Stimulated activated naive B cell treated with anti-CD40 and anti-IgM and Interleukin-4, amounts not matched to agents 10 μg/mL and 1 μg/mL and 100 μg/mL, for 72 hours (primary cell): ENCODE measurements at regions not wholly inside any gene's neighbourhood (a gene's known extent, or its start where the extent isn't known, plus 50 kb on each side); places are given as distances from the start of the nearest gene placed in this dataset.
"Not testable (repeated sequence)": the region's sequence is repeated elsewhere in the genome, so short reads cannot be mapped to it uniquely, and the experiment has no call there.

ENCODE experiments used
- ATAC-seq, 2 donors: fragments of 150-1000 bp; cut with Tn5 transposase; replicated peaks; 2 replicates each; pipeline ENCODE4 v1.10.0; 2021; ENCODE audit warnings: moderate library complexity in 1 of 2
- DNase-seq: peaks from one replicate; pipeline ENCODE4 v3.0.0; 2021
- H3K27ac Mint-ChIP-seq: one replicate; pipeline ENCODE4 v1.8.0; 2022; ENCODE audit warnings: mild to moderate bottlenecking, mixed read lengths
- H3K27me3 Mint-ChIP-seq, 2 donors: one replicate each; pipeline ENCODE4 v1.8.0; 2022; ENCODE audit warnings: mixed read lengths in 2 of 2
- H3K36me3 Mint-ChIP-seq, 2 donors: one replicate each; pipeline ENCODE4 v1.8.0; 2022; ENCODE audit warnings: mixed read lengths in 2 of 2, mild to moderate bottlenecking in 1 of 2
- H3K4me1 Mint-ChIP-seq, 2 donors: one replicate each; pipeline ENCODE4 v1.8.0; 2022; ENCODE audit warnings: mixed read lengths in 2 of 2, mild to moderate bottlenecking in 1 of 2
- H3K4me3 Mint-ChIP-seq, 2 donors: one replicate each; pipeline ENCODE4 v1.8.0; 2022; ENCODE audit warnings: mild to moderate bottlenecking in 2 of 2, mixed read lengths in 2 of 2, moderate library complexity in 1 of 2
- H3K9me3 Mint-ChIP-seq, 2 donors: one replicate each; pipeline ENCODE4 v1.8.0; 2022; ENCODE audit warnings: mixed read lengths in 2 of 2, mild to moderate bottlenecking in 1 of 2

DNA sequence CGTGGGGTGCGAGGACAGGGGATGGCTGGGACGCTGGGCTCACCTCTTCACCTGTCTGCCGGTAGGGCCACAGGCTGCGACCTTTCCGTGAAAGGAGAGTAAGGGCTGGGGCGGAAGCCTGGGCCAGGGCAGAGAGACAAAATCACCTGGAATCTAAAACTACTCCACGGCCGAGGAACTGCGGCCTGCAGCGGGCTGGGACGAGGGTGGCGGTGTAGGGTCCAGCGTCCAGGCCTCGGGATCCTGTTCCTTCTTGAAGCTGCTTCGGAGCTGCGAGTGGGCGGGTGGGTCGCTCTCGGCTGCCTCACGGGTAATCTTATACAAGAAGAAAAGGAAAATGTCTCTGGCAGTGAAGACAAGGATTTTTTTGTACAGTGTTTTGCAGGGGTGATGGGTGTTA lies 356.5 kb downstream of the ZNF33B start:
- not testable (repeated sequence) for H3K9me3 Mint-ChIP-seq, H3K4me3 Mint-ChIP-seq, H3K4me1 Mint-ChIP-seq, H3K27ac Mint-ChIP-seq, H3K27me3 Mint-ChIP-seq, ATAC-seq, DNase-seq, H3K36me3 Mint-ChIP-seq

DNA sequence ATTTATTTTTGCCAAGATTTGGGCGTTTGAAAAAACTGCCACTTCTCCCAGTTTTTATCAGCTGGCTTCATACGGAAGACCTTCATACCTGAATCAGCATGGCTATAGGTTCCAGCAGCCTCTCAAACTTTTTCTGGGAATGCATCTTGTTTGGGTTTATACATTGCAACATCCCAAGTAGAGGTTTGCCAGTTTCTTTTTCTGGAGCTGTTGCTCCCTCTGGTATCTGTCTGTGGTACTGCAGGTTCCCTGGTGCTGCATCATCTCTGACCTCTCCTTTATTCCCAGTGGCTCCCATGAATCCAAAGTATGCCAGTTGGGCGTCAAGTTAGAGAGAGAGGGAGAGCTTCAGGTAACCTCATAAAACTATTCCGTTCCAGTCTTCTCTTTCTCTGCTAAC lies 368.6 kb downstream of the ZNF33B start:
- not testable (repeated sequence) for DNase-seq, H3K4me1 Mint-ChIP-seq, H3K4me3 Mint-ChIP-seq, H3K36me3 Mint-ChIP-seq, ATAC-seq, H3K27me3 Mint-ChIP-seq, H3K27ac Mint-ChIP-seq
- H3K9me3 Mint-ChIP-seq: peaks cover 10% of the 10 kb centered on the region in 2 donors

- H3K9me3 Mint-ChIP-seq: peaks cover 3 to 17% of the 10 kb centered on the region in 2 donors
- not testable (repeated sequence) for H3K4me1 Mint-ChIP-seq, H3K27ac Mint-ChIP-seq, ATAC-seq, DNase-seq, H3K36me3 Mint-ChIP-seq, H3K4me3 Mint-ChIP-seq, H3K27me3 Mint-ChIP-seq
Measured at GRCh38 chr10:42263259-42263658, 375.1 kb downstream of the ZNF33B start.

- H3K4me1 Mint-ChIP-seq, DNase-seq, H3K36me3 Mint-ChIP-seq, H3K4me3 Mint-ChIP-seq, H3K27ac Mint-ChIP-seq, ATAC-seq: not testable (repeated sequence)
- H3K9me3 Mint-ChIP-seq: peaks cover 9 to 10% of the 10 kb centered on the region in 2 donors
- H3K27me3 Mint-ChIP-seq: peaks cover 16 to 38% of the 10 kb centered on the region in 2 donors
Measured at GRCh38 chr10:42243002-42243401, 395.4 kb downstream of the ZNF33B start.

DNA sequence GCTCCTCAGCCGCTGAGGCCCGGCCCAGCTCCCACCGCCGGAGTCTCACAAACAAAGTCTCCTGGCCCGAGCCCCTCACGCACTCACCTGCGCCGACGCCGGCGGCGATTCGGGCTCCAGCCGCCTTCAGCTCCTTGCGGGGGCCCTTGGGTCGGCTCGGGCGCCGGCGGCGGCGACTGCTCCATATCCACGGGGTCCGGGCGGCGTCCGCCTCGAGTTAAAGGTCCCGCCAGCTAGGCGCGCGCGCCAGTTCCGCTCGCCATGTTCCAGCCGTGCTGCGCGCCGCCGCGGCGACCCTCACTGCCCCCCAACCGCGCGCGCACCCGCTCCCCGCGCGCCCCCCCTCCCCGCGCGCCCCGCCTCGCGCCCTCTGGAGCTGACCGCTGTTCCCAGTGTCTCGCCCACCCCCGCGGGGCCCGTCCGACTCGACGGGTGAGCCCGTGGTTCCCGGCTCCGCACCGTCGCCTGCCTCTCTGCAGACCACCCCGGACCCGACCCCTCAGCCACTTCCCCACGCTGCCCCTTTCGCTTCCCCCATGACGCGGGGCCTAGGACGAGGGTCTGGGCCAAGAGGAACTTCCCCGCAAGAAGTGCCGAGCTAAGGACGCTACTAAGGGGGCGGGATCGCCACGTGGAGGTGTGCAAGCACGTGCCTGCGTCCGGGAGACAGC lies 396.1 kb downstream of the ZNF33B start:
- peaks cover 4 to 7% of the 10 kb centered on the region in 2 donors for H3K36me3 Mint-ChIP-seq
- H3K27ac Mint-ChIP-seq: no peak overlapping the region
- no peak overlapping the region for H3K4me3 Mint-ChIP-seq
- ATAC-seq (no peak), DNase-seq (no peak)
- peaks cover 0 to 2% of the 10 kb centered on the region in 2 donors for H3K4me1 Mint-ChIP-seq
- H3K27me3 Mint-ChIP-seq: peaks cover 16 to 37% of the 10 kb centered on the region in 2 donors
- H3K9me3 Mint-ChIP-seq: peaks cover 9 to 11% of the 10 kb centered on the region in 2 donors

DNA sequence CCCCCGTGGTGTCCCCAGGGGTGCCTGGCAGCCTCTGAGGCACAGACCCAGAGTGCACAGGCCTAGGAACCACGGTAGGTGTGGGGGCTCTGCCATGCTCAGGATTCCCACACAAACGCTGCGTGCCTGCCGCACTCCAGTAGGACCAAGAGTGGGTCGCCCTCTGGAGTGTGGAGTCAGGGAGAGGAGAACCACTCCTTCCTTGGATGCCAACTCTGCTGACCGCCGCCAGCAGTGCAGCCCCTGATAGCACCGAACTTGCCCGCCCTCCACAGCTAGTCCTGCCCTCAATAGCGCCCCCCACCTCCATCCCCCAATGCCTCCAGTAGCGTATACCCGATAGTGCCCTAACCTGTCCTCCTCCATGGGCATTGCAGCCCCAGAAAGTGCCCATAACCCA lies 402.0 kb downstream of the ZNF33B start:
- not testable (repeated sequence) for DNase-seq, H3K27ac Mint-ChIP-seq, H3K4me1 Mint-ChIP-seq, H3K27me3 Mint-ChIP-seq, H3K4me3 Mint-ChIP-seq, H3K9me3 Mint-ChIP-seq, ATAC-seq, H3K36me3 Mint-ChIP-seq

- not testable (repeated sequence) for H3K9me3 Mint-ChIP-seq, DNase-seq, ATAC-seq, H3K27ac Mint-ChIP-seq, H3K4me1 Mint-ChIP-seq, H3K4me3 Mint-ChIP-seq, H3K36me3 Mint-ChIP-seq, H3K27me3 Mint-ChIP-seq
Measured at GRCh38 chr10:42235736-42236135, 402.6 kb downstream of the ZNF33B start.

GRCh38 chr10:42235241-42235640 lies 403.1 kb downstream of the ZNF33B start:
- not testable (repeated sequence) for H3K4me1 Mint-ChIP-seq, DNase-seq, H3K4me3 Mint-ChIP-seq, H3K27ac Mint-ChIP-seq, H3K9me3 Mint-ChIP-seq, ATAC-seq, H3K36me3 Mint-ChIP-seq, H3K27me3 Mint-ChIP-seq

DNA sequence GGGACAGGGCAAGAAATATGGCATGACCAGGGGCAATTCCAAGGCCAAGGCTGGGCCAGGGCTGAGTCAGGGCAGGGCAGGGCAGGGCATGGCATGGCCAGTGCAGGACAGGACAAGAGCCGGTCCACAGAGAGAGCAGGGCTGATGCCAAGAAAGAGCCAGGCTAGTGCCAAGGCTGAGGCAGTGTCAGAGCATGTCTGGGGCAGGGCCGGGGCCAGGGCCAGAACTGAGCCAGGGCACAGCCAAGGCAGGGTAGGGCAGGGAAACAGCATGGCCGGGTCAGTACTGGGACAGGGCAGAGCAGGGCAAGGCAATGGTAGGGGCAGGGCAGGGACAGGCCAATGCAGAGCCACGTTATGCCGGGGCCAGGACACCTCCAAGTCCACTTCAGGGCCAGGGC lies 403.9 kb downstream of the ZNF33B start:
- H3K36me3 Mint-ChIP-seq, H3K9me3 Mint-ChIP-seq, DNase-seq, ATAC-seq, H3K27ac Mint-ChIP-seq, H3K4me3 Mint-ChIP-seq, H3K4me1 Mint-ChIP-seq, H3K27me3 Mint-ChIP-seq: not testable (repeated sequence)

GRCh38 chr10:42233461-42234206 lies 404.7 kb downstream of the ZNF33B start:
- H3K9me3 Mint-ChIP-seq, H3K4me1 Mint-ChIP-seq, DNase-seq, ATAC-seq, H3K27ac Mint-ChIP-seq, H3K36me3 Mint-ChIP-seq, H3K27me3 Mint-ChIP-seq, H3K4me3 Mint-ChIP-seq: not testable (repeated sequence)

DNA sequence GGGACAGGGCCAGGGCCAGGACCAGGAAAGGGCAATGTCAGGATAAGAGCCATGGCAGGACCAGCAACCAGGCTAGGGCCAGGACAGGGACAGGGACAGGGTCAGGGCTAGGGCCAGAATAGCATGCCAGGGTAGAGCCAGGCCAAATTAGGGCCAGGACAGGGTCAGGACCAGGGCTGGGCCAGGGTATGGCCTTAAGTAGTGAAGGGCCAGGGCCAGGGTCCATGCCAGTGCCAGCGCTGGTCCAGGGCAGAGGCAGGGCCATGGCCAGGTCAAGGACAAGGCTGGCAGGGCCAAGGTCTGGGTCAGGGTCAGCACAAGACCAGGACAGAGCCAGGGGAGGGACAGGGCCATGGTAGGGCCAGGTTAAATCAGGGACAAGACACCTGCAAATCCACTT lies 405.4 kb downstream of the ZNF33B start:
- peaks cover 8 to 14% of the 10 kb centered on the region in 2 donors for H3K9me3 Mint-ChIP-seq
- H3K4me1 Mint-ChIP-seq, H3K27me3 Mint-ChIP-seq, ATAC-seq, H3K36me3 Mint-ChIP-seq, H3K27ac Mint-ChIP-seq, DNase-seq, H3K4me3 Mint-ChIP-seq: not testable (repeated sequence)

DNA sequence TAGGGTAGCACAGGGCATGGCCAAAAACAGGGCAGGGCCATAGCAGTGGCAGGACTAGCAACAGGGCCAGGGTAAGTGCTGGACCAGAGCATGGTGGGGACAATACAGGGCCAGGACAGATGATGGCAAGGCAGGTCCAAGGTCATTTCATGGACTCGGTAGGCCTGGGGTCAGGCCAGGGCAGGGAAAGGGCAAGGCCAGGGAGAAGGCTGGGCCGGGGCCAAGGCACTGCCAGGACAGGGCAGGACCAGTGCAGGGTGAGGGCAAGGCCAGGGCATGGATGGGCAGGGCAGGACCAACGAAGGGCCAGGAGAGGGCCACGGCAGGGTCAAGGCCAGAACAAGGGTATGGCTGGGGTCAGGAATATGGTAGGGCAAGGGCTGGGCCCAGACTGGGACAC lies 407.6 kb downstream of the ZNF33B start:
- not testable (repeated sequence) for H3K4me1 Mint-ChIP-seq, H3K27me3 Mint-ChIP-seq, H3K4me3 Mint-ChIP-seq, H3K27ac Mint-ChIP-seq, ATAC-seq, DNase-seq
- peaks cover 4 to 21% of the 10 kb centered on the region in 2 donors for H3K36me3 Mint-ChIP-seq
- H3K9me3 Mint-ChIP-seq: peaks cover 30 to 32% of the 10 kb centered on the region in 2 donors

DNA sequence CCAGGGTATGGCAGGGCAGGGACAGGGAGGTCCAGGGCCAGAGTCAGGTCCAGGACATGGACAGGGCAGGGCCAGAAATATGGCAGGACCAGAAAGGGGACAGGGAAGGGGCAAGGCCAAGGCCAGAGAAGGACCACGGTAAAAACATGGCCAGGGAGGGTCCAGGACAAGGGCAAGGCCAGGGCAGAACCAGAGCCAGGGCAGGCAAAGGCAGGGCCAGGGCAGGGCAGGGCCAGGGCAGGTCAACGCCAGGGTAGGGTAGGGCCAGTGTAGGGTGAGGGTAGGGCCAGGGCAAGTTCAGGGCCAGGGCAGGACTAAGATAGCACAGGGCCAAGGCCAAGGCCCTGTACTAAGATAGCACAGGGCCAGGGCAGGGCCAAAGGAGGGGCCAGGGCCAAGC lies 408.3 kb downstream of the ZNF33B start:
- H3K27me3 Mint-ChIP-seq, H3K27ac Mint-ChIP-seq, H3K4me1 Mint-ChIP-seq, DNase-seq, ATAC-seq, H3K4me3 Mint-ChIP-seq: not testable (repeated sequence)
- Mint-ChIP-seq H3K36me3 (peaks cover 4 to 21% of the 10 kb centered on the region in 2 donors), H3K9me3 (peaks cover 30 to 31% of the 10 kb centered on the region in 2 donors)

DNA sequence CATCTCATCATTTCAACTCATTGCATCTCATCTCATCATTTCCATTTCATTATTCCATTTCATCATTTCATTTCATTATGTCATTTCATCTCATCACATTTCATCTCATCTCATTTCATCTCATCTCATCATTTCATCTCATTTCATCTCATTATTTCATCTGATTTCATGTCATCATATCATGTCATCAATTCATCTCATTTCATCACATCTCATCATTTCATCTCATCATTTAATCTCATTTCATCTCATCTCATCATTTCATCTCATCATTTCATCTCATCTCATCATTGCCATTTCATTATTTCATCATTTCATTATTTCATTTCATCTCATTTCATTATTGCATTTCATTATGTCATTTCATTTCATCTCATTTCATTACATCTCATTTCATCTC lies 410.5 kb downstream of the ZNF33B start:
- H3K36me3 Mint-ChIP-seq: peaks cover 4 to 21% of the 10 kb centered on the region in 2 donors
- not testable (repeated sequence) for H3K4me1 Mint-ChIP-seq, H3K27ac Mint-ChIP-seq, DNase-seq, H3K27me3 Mint-ChIP-seq, H3K4me3 Mint-ChIP-seq, ATAC-seq
- H3K9me3 Mint-ChIP-seq: peaks cover 29 to 30% of the 10 kb centered on the region in 2 donors

DNA sequence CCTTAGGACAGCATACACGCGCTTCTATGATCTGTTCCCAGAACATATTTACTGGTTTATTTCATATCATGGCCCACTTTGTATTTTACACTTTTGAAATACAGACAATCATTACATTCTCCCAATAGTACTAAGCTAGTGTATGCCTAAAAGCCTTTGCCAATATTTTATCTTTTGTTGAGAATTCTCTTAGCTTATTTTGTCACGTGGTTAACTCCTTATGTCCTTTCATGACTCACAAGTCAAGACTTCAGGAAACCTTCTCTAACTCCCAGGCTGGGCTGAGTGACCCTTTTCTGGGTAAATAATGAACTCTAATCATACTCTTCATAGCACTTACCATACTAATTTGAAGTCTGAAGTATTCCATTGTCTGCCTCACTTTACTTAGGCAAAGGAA lies 444.8 kb downstream of the ZNF33B start:
- not testable (repeated sequence) for H3K4me3 Mint-ChIP-seq, H3K9me3 Mint-ChIP-seq, ATAC-seq, H3K4me1 Mint-ChIP-seq, H3K27ac Mint-ChIP-seq, DNase-seq, H3K36me3 Mint-ChIP-seq
- H3K27me3 Mint-ChIP-seq: peaks cover 8 to 14% of the 10 kb centered on the region in 2 donors
